Small intestine (tissue), 7 donors: ENCODE measurements at regions not wholly inside any gene's neighbourhood (a gene's known extent, or its start where the extent isn't known, plus 50 kb on each side); places are given as distances from the start of the nearest gene placed in this dataset.

ENCODE experiments used
- DNase-seq, 2 donors: peaks; one replicate each; pipeline versions ENCODE4 v3.0.0 to v3.0.0-alpha.2; 2013
- FAIRE-seq: peaks from 2 replicates; lab custom pipeline; 2012; peaks lifted over from hg19 to GRCh38; lab: Jason Lieb, UNC
- H3K27ac ChIP-seq, 3 donors: one replicate each; pipeline ENCODE4 v1.5.1; 2013; ENCODE audit warnings: low read length in 2 of 3, mild to moderate bottlenecking in 2 of 3, control low read depth in 1 of 3, inconsistent platforms in 1 of 3, low read depth in 1 of 3, moderate library complexity in 1 of 3
- H3K27me3 ChIP-seq, 3 donors: one replicate each; pipeline ENCODE4 v1.6.1; 2013; ENCODE audit warnings: low read length in 3 of 3, inconsistent platforms in 1 of 3; ENCODE audit not compliant: control insufficient read depth in 3 of 3, insufficient read depth in 3 of 3
- H3K36me3 ChIP-seq, 3 donors: one replicate each; pipeline ENCODE4 v1.6.1; 2013; ENCODE audit warnings: low read length in 3 of 3, inconsistent platforms in 1 of 3, low read depth in 1 of 3, mild to moderate bottlenecking in 1 of 3, moderate library complexity in 1 of 3; ENCODE audit not compliant: control insufficient read depth in 3 of 3, insufficient read depth in 2 of 3
- H3K4me1 ChIP-seq, 3 donors: one replicate each; pipeline ENCODE4 v1.6.1; 2013; ENCODE audit warnings: low read length in 2 of 3, inconsistent platforms in 1 of 3, low read depth in 1 of 3, mild to moderate bottlenecking in 1 of 3, moderate library complexity in 1 of 3; ENCODE audit not compliant: control insufficient read depth in 3 of 3, insufficient read depth in 2 of 3
- H3K4me3 ChIP-seq, 3 donors: one replicate each; pipeline ENCODE4 v1.5.1; 2013; ENCODE audit warnings: low read length in 3 of 3, control low read depth in 1 of 3, inconsistent platforms in 1 of 3, low read depth in 1 of 3, mild to moderate bottlenecking in 1 of 3, moderate library complexity in 1 of 3
- H3K9me3 ChIP-seq, 2 donors: one replicate each; pipeline ENCODE4 v1.6.1; 2013; ENCODE audit warnings: low read depth in 1 of 2, low read length in 1 of 2; ENCODE audit not compliant: control insufficient read depth in 2 of 2, insufficient read depth in 1 of 2
- WGBS, 3 donors: extraction: QIAGEN DNeasy Blood & Tissue Kit; methylation state at CpG; one replicate each; pipeline ENCODE4 v1.1.7; 2013; 5-methylcytosine and 5-hydroxymethylcytosine counted together
- donor health status: healthy with polysubstance abuse.
- donor health status: control.
- donor health status: control.
- donor health status: Bipolar disorder and iron deficiency.
- donor health status: healthy.

DNA sequence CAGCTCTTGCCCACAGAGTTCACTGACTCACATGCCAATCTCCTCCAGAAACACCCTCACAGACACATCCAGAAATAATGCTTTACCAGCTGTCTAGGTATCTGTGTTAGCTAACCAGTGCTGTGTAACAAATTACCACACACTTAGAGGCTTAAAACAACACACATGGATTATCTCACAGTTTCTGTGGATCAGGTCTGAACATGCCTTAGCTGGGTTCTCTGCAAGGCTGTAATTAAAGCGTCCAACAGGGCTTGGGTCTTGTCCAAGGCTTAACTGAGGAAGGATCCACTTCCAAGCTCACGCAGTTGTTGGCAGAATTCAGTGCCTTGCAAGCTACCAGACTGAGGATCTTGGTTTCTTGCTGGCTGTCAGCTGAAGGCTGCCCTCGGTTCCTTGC lies 92.5 kb upstream of the RGS4 start:
- FAIRE-seq (no peak), DNase-seq (no peak)
- Histone ChIP-seq H3K36me3 (no peaks in the 10 kb centered on the region), H3K4me1 (no peaks in the 10 kb centered on the region), H3K27ac (no peak overlapping the region), H3K4me3 (no peak overlapping the region), H3K9me3 (no peaks in the 10 kb centered on the region), H3K27me3 (no peaks in the 10 kb centered on the region)
- 50 to 69% (median 65%) methylated on average over 3 of the region's 3 CpGs for WGBS, 3 donors

DNA sequence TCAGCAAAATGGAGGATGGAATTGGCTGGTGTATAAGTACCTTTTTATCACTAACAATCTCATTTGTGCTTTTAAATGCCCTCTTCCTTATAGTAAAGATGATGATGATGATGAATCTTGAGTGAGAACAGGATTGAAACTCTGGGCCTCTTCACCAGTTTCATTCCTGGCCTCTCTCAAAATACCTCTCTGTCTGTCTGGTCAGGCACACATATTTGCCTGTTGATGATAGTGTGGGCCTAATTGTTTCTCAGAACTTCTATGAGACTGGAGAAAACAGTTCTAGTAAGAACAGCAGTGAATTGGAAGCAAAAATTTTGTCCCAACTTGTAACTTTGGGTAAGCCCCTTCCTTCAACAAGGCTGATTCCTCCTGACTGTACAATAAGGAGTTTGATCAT lies 94.4 kb upstream of the RGS4 start:
- H3K27me3 ChIP-seq, result peaks cover 0 to 3% (median 0%) of the 10 kb centered on the region in 3 donors
- DNase-seq (no peak), FAIRE-seq (no peak)
- H3K27ac ChIP-seq, result no peak overlapping the region
- H3K4me3 ChIP-seq, result no peak overlapping the region
- H3K4me1 ChIP-seq, result no peaks in the 10 kb centered on the region
- no peaks in the 10 kb centered on the region for H3K36me3 ChIP-seq
- H3K9me3 ChIP-seq, result no peaks in the 10 kb centered on the region

DNA sequence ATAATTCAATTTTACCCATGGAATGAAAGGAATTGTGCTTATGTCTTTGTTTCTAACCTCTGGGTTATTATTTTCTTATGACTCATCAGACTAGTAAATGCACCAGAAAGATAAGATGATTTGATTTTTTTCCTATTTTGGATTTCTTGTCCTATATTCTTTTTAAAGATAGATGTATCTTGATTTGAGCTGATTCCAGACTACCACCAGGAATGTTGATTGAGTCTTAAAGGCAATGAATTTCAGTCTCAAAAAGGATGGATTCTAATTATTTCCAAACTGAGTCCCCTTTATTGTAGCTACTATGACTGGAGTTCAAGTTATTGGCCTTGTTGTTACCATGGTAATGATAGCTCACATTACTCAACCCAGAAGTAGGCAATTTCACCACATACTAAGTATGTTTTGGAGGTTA lies 95.8 kb upstream of the RGS4 start:
- FAIRE-seq (no peak), DNase-seq (no peak)

DNA sequence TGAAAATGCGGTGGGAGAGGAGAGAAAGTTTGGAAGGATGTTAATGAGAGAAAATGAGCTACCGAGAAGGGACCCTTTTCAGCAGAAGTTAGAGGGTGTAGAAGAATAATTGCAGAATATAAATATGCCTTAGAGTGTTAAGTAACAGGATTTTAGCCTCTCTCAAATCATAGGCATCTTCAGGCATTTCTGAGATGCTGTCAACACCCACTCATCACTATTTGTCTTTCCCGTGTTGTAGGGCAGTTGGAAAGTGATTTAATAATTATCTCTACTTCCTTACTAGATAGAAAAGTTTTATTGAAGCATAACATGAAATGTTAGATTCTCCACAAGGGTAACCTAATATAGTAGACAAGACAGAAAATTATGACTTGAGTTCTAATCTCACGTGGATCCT lies 96.4 kb upstream of the RGS4 start:
- FAIRE-seq, result no peak
- Histone ChIP-seq H3K4me1 (no peaks in the 10 kb centered on the region), H3K27ac (no peak overlapping the region), H3K9me3 (no peaks in the 10 kb centered on the region), H3K27me3 (peaks cover 0 to 3% (median 0%) of the 10 kb centered on the region in 3 donors), H3K4me3 (no peak overlapping the region), H3K36me3 (no peaks in the 10 kb centered on the region)
- 68 to 84% (median 75%) methylated on average over 4 of the region's 4 CpGs for WGBS, 3 donors
- no peak for DNase-seq

More for the DNA sequence above, 95.8 kb upstream of the RGS4 start:
- no peaks in the 10 kb centered on the region for H3K9me3 ChIP-seq
- no peaks in the 10 kb centered on the region for H3K36me3 ChIP-seq
- H3K27me3 ChIP-seq, result peaks cover 0 to 3% (median 0%) of the 10 kb centered on the region in 3 donors
- H3K27ac ChIP-seq, result no peak overlapping the region
- H3K4me1 ChIP-seq, result no peaks in the 10 kb centered on the region
- H3K4me3 ChIP-seq, result no peak overlapping the region

DNA sequence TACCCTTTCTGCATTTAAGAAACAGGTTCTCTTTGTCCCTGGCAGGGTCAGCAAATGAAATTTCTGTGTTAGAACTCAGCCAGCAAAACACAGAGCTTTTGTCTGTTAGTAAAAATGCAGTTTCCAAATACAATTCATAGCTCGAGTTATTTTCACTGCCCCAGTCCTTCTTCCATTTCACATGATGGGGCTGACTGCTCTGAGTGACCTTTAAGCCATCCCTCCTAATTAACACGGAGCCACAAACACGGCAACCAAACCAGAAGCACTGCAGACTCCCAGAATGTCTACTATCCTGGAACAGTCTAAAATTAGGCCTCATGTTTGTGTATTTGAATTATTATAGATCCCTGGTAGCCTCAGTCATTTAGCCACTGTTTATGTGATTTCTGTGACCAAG lies 99.1 kb upstream of the RGS4 start:
- H3K27me3 ChIP-seq, result peaks cover 0 to 3% (median 0%) of the 10 kb centered on the region in 3 donors
- FAIRE-seq, result no peak

DNA sequence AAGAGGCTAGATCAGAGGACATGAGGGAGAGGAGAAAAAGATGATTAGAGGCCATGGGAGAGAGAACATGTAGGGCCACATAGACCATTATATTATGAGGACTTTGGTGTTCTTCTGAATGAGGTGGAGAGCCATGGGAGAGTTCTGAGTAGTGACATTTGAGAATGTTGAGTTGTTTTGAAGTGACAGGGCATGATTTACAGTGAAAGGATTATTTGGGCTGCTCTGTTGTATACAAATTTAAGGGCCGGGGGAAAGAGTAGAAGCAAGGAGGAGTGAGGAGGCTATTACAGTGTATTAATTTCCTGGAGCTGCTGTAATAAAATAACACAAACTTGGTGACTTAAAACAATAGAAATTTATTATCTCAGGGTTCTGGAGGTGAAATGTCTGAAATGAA lies 102.5 kb upstream of the RGS4 start:
- no peak for DNase-seq
- Histone ChIP-seq H3K36me3 (no peaks in the 10 kb centered on the region), H3K4me3 (no peak overlapping the region), H3K4me1 (no peaks in the 10 kb centered on the region), H3K27me3 (peaks cover 0 to 3% (median 0%) of the 10 kb centered on the region in 3 donors), H3K27ac (no peak overlapping the region), H3K9me3 (peaks cover 0 to 4% of the 10 kb centered on the region in 2 donors)
- 26 to 57% (median 52%) methylated on average over 1 of the region's 1 CpG for WGBS, 3 donors
- no peak for FAIRE-seq

More for the DNA sequence above, 99.1 kb upstream of the RGS4 start:
- H3K9me3 ChIP-seq, result no peaks in the 10 kb centered on the region
- no peak overlapping the region for H3K27ac ChIP-seq
- no peak for DNase-seq
- H3K4me3 ChIP-seq, result no peak overlapping the region
- no peaks in the 10 kb centered on the region for H3K4me1 ChIP-seq
- 36 to 59% (median 43%) methylated on average over 3 of the region's 3 CpGs for WGBS, 3 donors
- no peaks in the 10 kb centered on the region for H3K36me3 ChIP-seq

DNA sequence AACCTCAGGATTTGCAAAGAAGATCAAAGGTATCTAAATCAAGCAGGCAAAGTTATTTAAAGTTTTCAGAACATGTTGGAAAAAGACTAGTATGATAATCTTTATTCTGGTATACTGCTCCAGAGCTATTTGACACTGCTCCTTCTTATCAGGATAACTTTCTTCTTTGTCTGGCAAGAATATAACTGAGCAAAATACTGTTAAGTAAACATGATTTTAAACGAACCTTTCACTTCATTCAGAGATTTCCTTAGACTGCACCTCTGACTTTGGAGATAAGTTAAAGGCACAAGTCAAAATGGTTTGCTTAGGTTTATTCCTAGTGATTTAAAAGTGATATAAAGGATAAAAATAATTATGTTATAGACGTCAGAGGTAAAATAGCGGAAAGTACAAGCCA lies 103.9 kb upstream of the CCDC190 start:
- DNase-seq (no peak), FAIRE-seq (no peak)
- Histone ChIP-seq H3K4me1 (no peaks in the 10 kb centered on the region), H3K36me3 (no peaks in the 10 kb centered on the region), H3K9me3 (peaks cover 0 to 4% of the 10 kb centered on the region in 2 donors), H3K27me3 (peaks cover 0 to under 1% (median 0%) of the 10 kb centered on the region in 3 donors), H3K27ac (no peak overlapping the region), H3K4me3 (no peak overlapping the region)
- 29 to 57% (median 46%) methylated on average over 3 of the region's 3 CpGs for WGBS, 3 donors

DNA sequence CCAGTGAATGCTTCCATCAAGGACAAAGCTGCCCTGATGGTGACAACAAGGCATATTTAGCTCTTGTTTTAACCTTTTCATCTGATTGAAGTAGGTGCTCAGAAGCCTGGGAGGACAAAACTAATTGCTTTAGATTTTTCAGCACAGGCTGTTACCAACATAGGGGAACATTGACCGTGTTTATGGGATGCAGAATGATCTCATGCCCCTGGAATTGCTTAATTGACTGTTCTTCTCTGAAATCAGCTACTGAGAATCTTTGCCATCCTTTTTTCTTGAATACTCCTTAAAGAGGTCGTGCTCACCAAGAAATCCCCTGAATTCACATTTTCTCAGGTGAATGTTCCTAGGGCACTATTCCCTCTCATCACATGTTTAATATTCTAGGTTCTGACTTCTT lies 95.9 kb upstream of the CCDC190 start:
- no peak for FAIRE-seq
- WGBS, 3 donors, result 26 to 44% (median 32%) methylated on average over 2 of the region's 2 CpGs
- no peak for DNase-seq
- Histone ChIP-seq H3K36me3 (no peaks in the 10 kb centered on the region), H3K9me3 (no peaks in the 10 kb centered on the region), H3K27me3 (no peaks in the 10 kb centered on the region), H3K4me3 (no peak overlapping the region), H3K4me1 (no peaks in the 10 kb centered on the region), H3K27ac (no peak overlapping the region)

DNA sequence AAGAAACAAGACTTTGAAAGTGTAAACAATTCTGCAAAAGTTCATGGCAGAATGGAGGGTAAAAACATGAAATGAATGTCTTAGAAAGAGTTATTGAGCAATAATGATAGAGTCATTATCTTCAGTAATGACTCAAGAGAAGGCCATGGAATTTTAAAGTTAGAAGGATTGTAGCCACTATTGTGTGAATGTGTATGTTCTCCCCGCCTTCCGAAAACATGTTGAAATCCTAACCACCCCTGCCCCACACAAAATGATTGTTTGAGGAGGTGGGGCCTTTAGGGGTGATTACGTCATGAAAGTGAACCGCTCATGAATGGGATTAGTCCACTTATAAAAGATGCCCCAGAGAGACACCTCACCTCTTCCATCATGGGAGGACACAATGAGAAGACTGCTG lies 93.8 kb upstream of the CCDC190 start:
- 94 to 97% (median 96%) methylated on average over 4 of the region's 4 CpGs for WGBS, 3 donors
- H3K4me3 ChIP-seq, result no peak overlapping the region
- no peaks in the 10 kb centered on the region for H3K27me3 ChIP-seq
- DNase-seq (no peak), FAIRE-seq (no peak)
- no peak overlapping the region for H3K27ac ChIP-seq
- no peaks in the 10 kb centered on the region for H3K4me1 ChIP-seq
- no peaks in the 10 kb centered on the region for H3K9me3 ChIP-seq
- H3K36me3 ChIP-seq, result no peaks in the 10 kb centered on the region
